ENCODE measurements at regions not wholly inside any gene's neighbourhood (a gene's known extent, or its start where the extent isn't known, plus 50 kb on each side); places are given as distances from the start of the nearest gene placed in this dataset.

DNA sequence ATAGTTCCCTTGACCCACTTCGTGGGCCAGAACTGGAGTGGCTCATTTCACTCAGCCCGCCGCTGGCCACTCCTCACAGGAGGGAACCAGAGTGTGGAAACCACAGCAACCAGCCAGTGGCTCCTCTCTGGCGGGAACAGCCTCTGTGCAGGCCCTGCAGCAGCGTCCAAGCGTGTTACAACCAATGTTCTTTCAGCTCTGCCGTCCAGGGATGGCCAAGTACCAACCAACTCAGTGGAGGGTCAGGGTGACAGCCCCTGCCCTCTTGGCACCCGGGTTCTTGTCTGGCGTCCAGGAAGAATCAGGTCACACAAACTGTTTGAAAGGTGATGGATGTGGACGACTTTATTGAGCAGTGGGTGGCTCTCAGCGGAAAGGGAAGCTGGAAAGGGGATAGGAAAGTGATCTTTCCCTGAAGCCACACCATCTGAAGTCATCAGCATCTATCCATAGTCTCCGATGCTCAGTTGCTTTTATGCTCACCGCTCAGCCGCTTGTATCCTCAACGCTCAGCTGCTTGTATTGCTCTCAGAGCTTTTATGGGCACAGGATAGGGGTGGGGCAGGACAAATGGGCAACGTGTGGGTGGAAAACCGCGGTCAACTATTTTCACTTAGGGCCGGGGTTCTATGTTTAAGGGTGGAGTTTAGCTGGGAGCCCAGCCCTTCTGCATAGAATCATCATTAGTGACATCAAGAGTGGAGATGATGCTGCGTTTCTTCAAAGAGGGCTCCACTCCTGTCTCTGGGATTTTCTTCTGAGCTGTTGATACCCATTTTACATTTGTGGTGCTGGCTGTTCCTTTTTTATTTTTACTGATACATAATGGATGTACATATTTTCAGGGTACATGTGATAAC is 250.2 kb downstream of the RRAGC start (continued):
- TF ChIP-seq ZBTB33 (IDR thresholded peaks at IDR 0.05; ENCODE audit: extremely low read depth, insufficient replicate concordance, low read length) (no peak), ZFX (IDR thresholded peaks at IDR 0.05) (no peak), TCF7L2 (IDR thresholded peaks at IDR 0.05; ENCODE audit: borderline replicate concordance, extremely low read depth, insufficient read depth, insufficient read length) (no peak)

- peak; percentile 8 for DNase-seq (ENCODE audit: low read depth, low spot score)
- Histone ChIP-seq H2AFZ (ENCODE audit: low read depth, low read length, poor library complexity, severe bottlenecking) (no peak overlapping the region), H4K20me1 (ENCODE audit: insufficient read depth) (no peaks in the 10 kb centered on the region), H3K4me1 (ENCODE audit: control insufficient read depth in 1 of 2, insufficient read depth in 2 of 2, low read length in 2 of 2) (peaks cover 0 to 11% of the 10 kb centered on the region in 2 experiments; a peak in 2 of 4 replicates), H3K27ac (ENCODE audit: low read depth, low read length) (no peak overlapping the region), H3K9me3 (ENCODE audit: control insufficient read depth in 1 of 2, insufficient read depth in 1 of 2, low read depth in 1 of 2, low read length in 2 of 2) (no peaks in the 10 kb centered on the region), H3K9ac (ENCODE audit: low read length) (no peak overlapping the region), H3K4me2 (ENCODE audit: low read length) (no peak overlapping the region), H3K4me3 (replicated peaks in 1 of 2; ENCODE audit: low read depth in 1 of 2, low read length in 2 of 2) (no peak overlapping the region), H3K27me3 (ENCODE audit: insufficient read depth, low read length) (no peaks in the 10 kb centered on the region), H3K9me2 (ENCODE audit: insufficient read depth) (no peaks in the 10 kb centered on the region), H3K36me3 (ENCODE audit: control insufficient read depth in 1 of 2, insufficient read depth in 2 of 2, low read length in 2 of 2) (no peaks in the 10 kb centered on the region), H3K79me2 (ENCODE audit: insufficient read depth, low read length) (no peaks in the 10 kb centered on the region)
- POLR2A ChIA-PET = no interaction called here
- ATAC-seq = peak; percentile 70
- RAD21 ChIA-PET (ENCODE audit: low non-redundant PET in 1 of 2, low total read pairs in 2 of 2, uncharacterized antibody in 2 of 2, unreplicated experiment in 2 of 2) = no interaction called here
- intact Hi-C loops (cut with micrococcal nuclease) = loop anchor here (5.0 kb wide), 1 partner anchor 209 kb away; no protein-coding TSS in a partner anchor
- no TSS peak for BruUV-seq (replicated peaks)
- TF ChIP-seq RAD21 (IDR thresholded peaks at IDR 0.05; ENCODE audit: low read depth) (peak; percentile 41), YY1 (IDR thresholded peaks at IDR 0.05; ENCODE audit: extremely low read depth, insufficient replicate concordance, low read depth, low read length) (no peak)
- TF ChIP-seq, protein P1, sequence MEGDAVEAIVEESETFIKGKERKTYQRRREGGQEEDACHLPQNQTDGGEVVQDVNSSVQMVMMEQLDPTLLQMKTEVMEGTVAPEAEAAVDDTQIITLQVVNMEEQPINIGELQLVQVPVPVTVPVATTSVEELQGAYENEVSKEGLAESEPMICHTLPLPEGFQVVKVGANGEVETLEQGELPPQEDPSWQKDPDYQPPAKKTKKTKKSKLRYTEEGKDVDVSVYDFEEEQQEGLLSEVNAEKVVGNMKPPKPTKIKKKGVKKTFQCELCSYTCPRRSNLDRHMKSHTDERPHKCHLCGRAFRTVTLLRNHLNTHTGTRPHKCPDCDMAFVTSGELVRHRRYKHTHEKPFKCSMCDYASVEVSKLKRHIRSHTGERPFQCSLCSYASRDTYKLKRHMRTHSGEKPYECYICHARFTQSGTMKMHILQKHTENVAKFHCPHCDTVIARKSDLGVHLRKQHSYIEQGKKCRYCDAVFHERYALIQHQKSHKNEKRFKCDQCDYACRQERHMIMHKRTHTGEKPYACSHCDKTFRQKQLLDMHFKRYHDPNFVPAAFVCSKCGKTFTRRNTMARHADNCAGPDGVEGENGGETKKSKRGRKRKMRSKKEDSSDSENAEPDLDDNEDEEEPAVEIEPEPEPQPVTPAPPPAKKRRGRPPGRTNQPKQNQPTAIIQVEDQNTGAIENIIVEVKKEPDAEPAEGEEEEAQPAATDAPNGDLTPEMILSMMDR (IDR thresholded peaks at IDR 0.05 in 2 of 3, conservative IDR thresholded peaks at IDR 0.05 in 1 of 3; ENCODE audit: borderline replicate concordance in 1 of 3, insufficient read depth in 1 of 3, low read depth in 2 of 3, low read length in 2 of 3) = peak; percentile 19 to 60 (median 60); a peak in 4 of 6 replicates
- CTCF ChIA-PET = no interaction called here
These were observed 251.2 kb downstream of the RRAGC start for GRCh38 chr1:38608202-38608864.
